Liver (tissue), 8 donors: ENCODE measurements at regions not wholly inside any gene's neighbourhood (a gene's known extent, or its start where the extent isn't known, plus 50 kb on each side); places are given as distances from the start of the nearest gene placed in this dataset.

Experiments
- DNase-seq: peaks from one replicate; pipeline ENCODE4 v3.0.0-alpha.2; 2017; ENCODE audit warnings: low spot score
- H3K27ac ChIP-seq, 2 donors: one replicate each; pipeline ENCODE4 v1.7.0; 2013; ENCODE audit warnings: inconsistent platforms in 2 of 2, low read length in 2 of 2, control low read depth in 1 of 2, low read depth in 1 of 2, mild to moderate bottlenecking in 1 of 2
- H3K27me3 ChIP-seq, 4 donors: one replicate each; pipeline versions ENCODE4 v1.6.1 to v1.7.0; 2013; ENCODE audit warnings: low read length in 3 of 4, inconsistent platforms in 1 of 4, mild to moderate bottlenecking in 1 of 4, moderate library complexity in 1 of 4; ENCODE audit not compliant: control insufficient read depth in 4 of 4, insufficient read depth in 4 of 4
- H3K36me3 ChIP-seq, 4 donors: one replicate each; pipeline versions ENCODE4 v1.6.1 to v1.7.0; 2013; ENCODE audit warnings: low read length in 3 of 4, mild to moderate bottlenecking in 3 of 4, low read depth in 1 of 4, moderate library complexity in 1 of 4; ENCODE audit not compliant: control insufficient read depth in 4 of 4, insufficient read depth in 3 of 4
- H3K4me1 ChIP-seq, 4 donors: one replicate each; pipeline versions ENCODE4 v1.6.1 to v1.7.0; 2013; ENCODE audit warnings: low read length in 3 of 4, mild to moderate bottlenecking in 3 of 4, moderate library complexity in 1 of 4; ENCODE audit not compliant: control insufficient read depth in 4 of 4, insufficient read depth in 4 of 4
- H3K4me3 ChIP-seq, 3 donors: one replicate each; pipeline versions ENCODE4 v1.6.1 to v1.7.0; 2013; ENCODE audit warnings: low read length in 3 of 3, control low read depth in 1 of 3, low read depth in 1 of 3, mild to moderate bottlenecking in 1 of 3
- H3K9ac ChIP-seq, 2 donors: one replicate each; pipeline ENCODE4 v1.7.0; 2013; ENCODE audit warnings: low read length in 2 of 2, mild to moderate bottlenecking in 2 of 2, moderate library complexity in 2 of 2, control low read depth in 1 of 2, low read depth in 1 of 2
- H3K9me3 ChIP-seq, 4 donors: one replicate each; pipeline versions ENCODE4 v1.6.1 to v1.7.0; 2013; ENCODE audit warnings: low read length in 3 of 4; ENCODE audit not compliant: control insufficient read depth in 4 of 4
- EGR1 ChIP-seq, 2 donors: IDR thresholded peaks; 2 replicates each; pipeline ENCODE4 v1.6.1; 2016 to 2018; ENCODE audit warnings: antibody characterized with exemption in 2 of 2, low read depth in 2 of 2
- JUND ChIP-seq, 2 donors: IDR thresholded peaks; 2 replicates each; pipeline ENCODE4 v1.6.1; 2016; ENCODE audit warnings: antibody characterized with exemption in 2 of 2
- NR2F2 ChIP-seq: IDR thresholded peaks from 2 replicates; pipeline ENCODE4 v1.6.1; 2016; ENCODE audit warnings: antibody characterized with exemption
- RAD21 ChIP-seq, 2 donors: IDR thresholded peaks; 2 replicates each; pipeline ENCODE4 v1.6.1; 2016; ENCODE audit warnings: antibody characterized with exemption in 2 of 2, mild to moderate bottlenecking in 2 of 2
- RXRA ChIP-seq, 2 donors: IDR thresholded peaks; 2 replicates each; pipeline ENCODE4 v1.6.1; 2017 to 2018; ENCODE audit warnings: antibody characterized with exemption in 2 of 2, mild to moderate bottlenecking in 1 of 2
- SP1 ChIP-seq: IDR thresholded peaks from 2 replicates; pipeline ENCODE4 v1.6.1; 2018; ENCODE audit warnings: antibody characterized with exemption, mild to moderate bottlenecking
- TAF1 ChIP-seq: conservative IDR thresholded peaks from 2 replicates; pipeline ENCODE4 v1.6.1; 2016; ENCODE audit warnings: antibody characterized with exemption, mild to moderate bottlenecking
- WGBS: extraction: QIAGEN DNeasy Blood & Tissue Kit; methylation state at CpG from one replicate; pipeline ENCODE4 v1.1.7; 2013; 5-methylcytosine and 5-hydroxymethylcytosine counted together
- TF ChIP-seq, protein P1 (sequence below): IDR thresholded peaks from 2 replicates; pipeline ENCODE4 v1.6.1; 2016; ENCODE audit warnings: antibody characterized with exemption, mild to moderate bottlenecking
- TF ChIP-seq, protein P2 (sequence below): fragments of 150-350 bp; IDR thresholded peaks from 2 replicates; pipeline ENCODE4 v1.5.1; 2017; ENCODE audit warnings: improper control_type of control experiment, low read depth, low read length; ENCODE audit not compliant: missing input control
- TF ChIP-seq, protein P3 (sequence below): IDR thresholded peaks from 2 replicates; pipeline ENCODE4 v1.6.1; 2016; ENCODE audit warnings: antibody characterized with exemption
- TF ChIP-seq, protein P4 (sequence below): IDR thresholded peaks from 2 replicates; pipeline ENCODE4 v1.6.1; 2016; ENCODE audit warnings: antibody characterized with exemption
- donor health status: healthy.
- donor health status: healthy.
- donor health status: healthy.
- donor health status: healthy.
- donor health status: healthy.

- TF ChIP-seq, protein P1, sequence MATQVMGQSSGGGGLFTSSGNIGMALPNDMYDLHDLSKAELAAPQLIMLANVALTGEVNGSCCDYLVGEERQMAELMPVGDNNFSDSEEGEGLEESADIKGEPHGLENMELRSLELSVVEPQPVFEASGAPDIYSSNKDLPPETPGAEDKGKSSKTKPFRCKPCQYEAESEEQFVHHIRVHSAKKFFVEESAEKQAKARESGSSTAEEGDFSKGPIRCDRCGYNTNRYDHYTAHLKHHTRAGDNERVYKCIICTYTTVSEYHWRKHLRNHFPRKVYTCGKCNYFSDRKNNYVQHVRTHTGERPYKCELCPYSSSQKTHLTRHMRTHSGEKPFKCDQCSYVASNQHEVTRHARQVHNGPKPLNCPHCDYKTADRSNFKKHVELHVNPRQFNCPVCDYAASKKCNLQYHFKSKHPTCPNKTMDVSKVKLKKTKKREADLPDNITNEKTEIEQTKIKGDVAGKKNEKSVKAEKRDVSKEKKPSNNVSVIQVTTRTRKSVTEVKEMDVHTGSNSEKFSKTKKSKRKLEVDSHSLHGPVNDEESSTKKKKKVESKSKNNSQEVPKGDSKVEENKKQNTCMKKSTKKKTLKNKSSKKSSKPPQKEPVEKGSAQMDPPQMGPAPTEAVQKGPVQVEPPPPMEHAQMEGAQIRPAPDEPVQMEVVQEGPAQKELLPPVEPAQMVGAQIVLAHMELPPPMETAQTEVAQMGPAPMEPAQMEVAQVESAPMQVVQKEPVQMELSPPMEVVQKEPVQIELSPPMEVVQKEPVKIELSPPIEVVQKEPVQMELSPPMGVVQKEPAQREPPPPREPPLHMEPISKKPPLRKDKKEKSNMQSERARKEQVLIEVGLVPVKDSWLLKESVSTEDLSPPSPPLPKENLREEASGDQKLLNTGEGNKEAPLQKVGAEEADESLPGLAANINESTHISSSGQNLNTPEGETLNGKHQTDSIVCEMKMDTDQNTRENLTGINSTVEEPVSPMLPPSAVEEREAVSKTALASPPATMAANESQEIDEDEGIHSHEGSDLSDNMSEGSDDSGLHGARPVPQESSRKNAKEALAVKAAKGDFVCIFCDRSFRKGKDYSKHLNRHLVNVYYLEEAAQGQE = no peak
- no peak for TF ChIP-seq EGR1 (IDR thresholded peaks at IDR 0.05; ENCODE audit: low read depth in 2 of 2)
- TF ChIP-seq TAF1 = no peak
Observed at GRCh38 chr5:176732736-176733405, 77.5 kb upstream of the UNC5A start (continued).

GRCh38 chr5:176733406-176734262, 76.7 kb upstream of the UNC5A start:
- Histone ChIP-seq H3K9me3 (peaks cover 0 to 5% (median 4%) of the 10 kb centered on the region in 4 donors), H3K4me3 (no peak overlapping the region), H3K27me3 (peaks cover 0 to 4% (median 2%) of the 10 kb centered on the region in 4 donors), H3K27ac (no peak overlapping the region), H3K36me3 (no peaks in the 10 kb centered on the region), H3K9ac (no peak overlapping the region), H3K4me1 (no peaks in the 10 kb centered on the region)
- whole genome bisulfite sequencing = 72% methylated on average over 32 of the region's 32 CpGs
- no peak for TF ChIP-seq SP1
- no peak for TF ChIP-seq TAF1
- TF ChIP-seq, protein P2, sequence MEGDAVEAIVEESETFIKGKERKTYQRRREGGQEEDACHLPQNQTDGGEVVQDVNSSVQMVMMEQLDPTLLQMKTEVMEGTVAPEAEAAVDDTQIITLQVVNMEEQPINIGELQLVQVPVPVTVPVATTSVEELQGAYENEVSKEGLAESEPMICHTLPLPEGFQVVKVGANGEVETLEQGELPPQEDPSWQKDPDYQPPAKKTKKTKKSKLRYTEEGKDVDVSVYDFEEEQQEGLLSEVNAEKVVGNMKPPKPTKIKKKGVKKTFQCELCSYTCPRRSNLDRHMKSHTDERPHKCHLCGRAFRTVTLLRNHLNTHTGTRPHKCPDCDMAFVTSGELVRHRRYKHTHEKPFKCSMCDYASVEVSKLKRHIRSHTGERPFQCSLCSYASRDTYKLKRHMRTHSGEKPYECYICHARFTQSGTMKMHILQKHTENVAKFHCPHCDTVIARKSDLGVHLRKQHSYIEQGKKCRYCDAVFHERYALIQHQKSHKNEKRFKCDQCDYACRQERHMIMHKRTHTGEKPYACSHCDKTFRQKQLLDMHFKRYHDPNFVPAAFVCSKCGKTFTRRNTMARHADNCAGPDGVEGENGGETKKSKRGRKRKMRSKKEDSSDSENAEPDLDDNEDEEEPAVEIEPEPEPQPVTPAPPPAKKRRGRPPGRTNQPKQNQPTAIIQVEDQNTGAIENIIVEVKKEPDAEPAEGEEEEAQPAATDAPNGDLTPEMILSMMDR = no peak
- no peak for TF ChIP-seq RAD21 (IDR thresholded peaks at IDR 0.05)
- no peak for TF ChIP-seq NR2F2
- TF ChIP-seq, protein P3, sequence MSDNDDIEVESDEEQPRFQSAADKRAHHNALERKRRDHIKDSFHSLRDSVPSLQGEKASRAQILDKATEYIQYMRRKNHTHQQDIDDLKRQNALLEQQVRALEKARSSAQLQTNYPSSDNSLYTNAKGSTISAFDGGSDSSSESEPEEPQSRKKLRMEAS = no peak
- no peak for DNase-seq

- no peak for DNase-seq
- WGBS = 90% methylated on average over 12 of the region's 12 CpGs
- H3K36me3 ChIP-seq = no peaks in the 10 kb centered on the region
- TF ChIP-seq JUND (IDR thresholded peaks at IDR 0.05) = no peak
- no peak for TF ChIP-seq RXRA (IDR thresholded peaks at IDR 0.05)
- TF ChIP-seq, protein P4, sequence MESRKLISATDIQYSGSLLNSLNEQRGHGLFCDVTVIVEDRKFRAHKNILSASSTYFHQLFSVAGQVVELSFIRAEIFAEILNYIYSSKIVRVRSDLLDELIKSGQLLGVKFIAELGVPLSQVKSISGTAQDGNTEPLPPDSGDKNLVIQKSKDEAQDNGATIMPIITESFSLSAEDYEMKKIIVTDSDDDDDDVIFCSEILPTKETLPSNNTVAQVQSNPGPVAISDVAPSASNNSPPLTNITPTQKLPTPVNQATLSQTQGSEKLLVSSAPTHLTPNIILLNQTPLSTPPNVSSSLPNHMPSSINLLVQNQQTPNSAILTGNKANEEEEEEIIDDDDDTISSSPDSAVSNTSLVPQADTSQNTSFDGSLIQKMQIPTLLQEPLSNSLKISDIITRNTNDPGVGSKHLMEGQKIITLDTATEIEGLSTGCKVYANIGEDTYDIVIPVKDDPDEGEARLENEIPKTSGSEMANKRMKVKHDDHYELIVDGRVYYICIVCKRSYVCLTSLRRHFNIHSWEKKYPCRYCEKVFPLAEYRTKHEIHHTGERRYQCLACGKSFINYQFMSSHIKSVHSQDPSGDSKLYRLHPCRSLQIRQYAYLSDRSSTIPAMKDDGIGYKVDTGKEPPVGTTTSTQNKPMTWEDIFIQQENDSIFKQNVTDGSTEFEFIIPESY = no peak
- TF ChIP-seq, protein P1 = no peak
- no peak for TF ChIP-seq TAF1
- H3K27me3 ChIP-seq = peaks cover 0 to 4% (median 2%) of the 10 kb centered on the region in 4 donors
- no peaks in the 10 kb centered on the region for H3K4me1 ChIP-seq
- H3K9me3 ChIP-seq = peaks cover 0 to 5% (median 4%) of the 10 kb centered on the region in 4 donors
- no peak overlapping the region for H3K27ac ChIP-seq
- H3K9ac ChIP-seq = no peak overlapping the region
- H3K4me3 ChIP-seq = no peak overlapping the region
Observed at GRCh38 chr5:176734756-176735342, 75.5 kb upstream of the UNC5A start.
